Neural crest cell (in vitro differentiated cells): ENCODE measurements at regions not wholly inside any gene's neighbourhood (a gene's known extent, or its start where the extent isn't known, plus 50 kb on each side); places are given as distances from the start of the nearest gene placed in this dataset.

Source experiments
- DNase-seq: peaks from one replicate; pipeline ENCODE4 v3.0.0; 2021; ENCODE audit warnings: low read depth, mixed read lengths, low spot score
- H3K27ac Mint-ChIP-seq: one replicate; pipeline ENCODE4 v1.8.0; 2021; ENCODE audit warnings: mild to moderate bottlenecking, mixed read lengths; ENCODE audit not compliant: unreplicated experiment
- H3K27me3 Mint-ChIP-seq: 2 replicates; pipeline ENCODE4 v1.8.0; 2021; ENCODE audit warnings: low read depth, mild to moderate bottlenecking, mixed read lengths
- H3K36me3 Mint-ChIP-seq: 2 replicates; pipeline ENCODE4 v1.8.0; 2021; ENCODE audit warnings: low read depth, mild to moderate bottlenecking, mixed read lengths
- H3K4me1 Mint-ChIP-seq: 2 replicates; pipeline ENCODE4 v1.8.0; 2021; ENCODE audit warnings: mixed read lengths
- H3K4me3 Mint-ChIP-seq: one replicate; pipeline ENCODE4 v1.8.0; 2021; ENCODE audit warnings: mild to moderate bottlenecking, mixed read lengths
- H3K9me3 Mint-ChIP-seq: 2 replicates; pipeline ENCODE4 v1.8.0; 2021; ENCODE audit warnings: mixed read lengths
- CTCF ChIP-seq: fragments of 200-600 bp; sonication (generic); conservative IDR thresholded peaks from 2 replicates; pipeline ENCODE4 v1.5.0; 2021; ENCODE audit warnings: antibody characterized with exemption, mild to moderate bottlenecking

- TF ChIP-seq CTCF: no peak
- DNase-seq: no peak
- Mint-ChIP-seq H3K27me3 (no peaks in the 10 kb centered on the region), H3K27ac (no peak overlapping the region), H3K36me3 (peaks cover 3% of the 10 kb centered on the region), H3K4me1 (no peaks in the 10 kb centered on the region), H3K4me3 (no peak overlapping the region), H3K9me3 (peaks cover 2% of the 10 kb centered on the region)
Observed at GRCh38 chr2:160812830-160813505, 319.4 kb upstream of the RBMS1 start.

GRCh38 chr2:160813506-160813858, 319.9 kb upstream of the RBMS1 start:
- TF ChIP-seq CTCF: no peak
- no peaks in the 10 kb centered on the region for H3K27me3 Mint-ChIP-seq
- no peaks in the 10 kb centered on the region for H3K36me3 Mint-ChIP-seq
- H3K4me1 Mint-ChIP-seq: no peaks in the 10 kb centered on the region
- H3K4me3 Mint-ChIP-seq: no peak overlapping the region
- DNase-seq: no peak
- H3K9me3 Mint-ChIP-seq: peaks cover under 1% of the 10 kb centered on the region
- H3K27ac Mint-ChIP-seq: no peak overlapping the region

- no peaks in the 10 kb centered on the region for H3K27me3 Mint-ChIP-seq
- no peak overlapping the region for H3K27ac Mint-ChIP-seq
- no peak for TF ChIP-seq CTCF
- no peaks in the 10 kb centered on the region for H3K4me1 Mint-ChIP-seq
- no peak for DNase-seq
- peaks cover 4% of the 10 kb centered on the region for H3K36me3 Mint-ChIP-seq
- H3K9me3 Mint-ChIP-seq: peaks cover 11% of the 10 kb centered on the region
- no peak overlapping the region for H3K4me3 Mint-ChIP-seq
Observed at GRCh38 chr2:160816916-160817499, 323.4 kb upstream of the RBMS1 start.

- no peak for TF ChIP-seq CTCF
- Mint-ChIP-seq H3K27ac (no peak overlapping the region), H3K36me3 (peaks cover 23% of the 10 kb centered on the region), H3K4me3 (no peak overlapping the region), H3K9me3 (peaks cover 30% of the 10 kb centered on the region), H3K27me3 (no peaks in the 10 kb centered on the region), H3K4me1 (no peaks in the 10 kb centered on the region)
- no peak for DNase-seq
Observed at GRCh38 chr2:160820691-160821090, 327.1 kb upstream of the RBMS1 start.

GRCh38 chr2:160822006-160822405, 328.4 kb upstream of the RBMS1 start:
- Mint-ChIP-seq H3K9me3 (peaks cover 30% of the 10 kb centered on the region), H3K4me3 (no peak overlapping the region), H3K36me3 (peaks cover 23% of the 10 kb centered on the region), H3K27me3 (no peaks in the 10 kb centered on the region), H3K27ac (no peak overlapping the region), H3K4me1 (no peaks in the 10 kb centered on the region)
- no peak for DNase-seq
- TF ChIP-seq CTCF: no peak
